ENCODE measurements at regions not wholly inside any gene's neighbourhood (a gene's known extent, or its start where the extent isn't known, plus 50 kb on each side); places are given as distances from the start of the nearest gene placed in this dataset.
"Not testable (repeated sequence)": the region's sequence is repeated elsewhere in the genome, so short reads cannot be mapped to it uniquely, and the experiment has no call there.

DNA sequence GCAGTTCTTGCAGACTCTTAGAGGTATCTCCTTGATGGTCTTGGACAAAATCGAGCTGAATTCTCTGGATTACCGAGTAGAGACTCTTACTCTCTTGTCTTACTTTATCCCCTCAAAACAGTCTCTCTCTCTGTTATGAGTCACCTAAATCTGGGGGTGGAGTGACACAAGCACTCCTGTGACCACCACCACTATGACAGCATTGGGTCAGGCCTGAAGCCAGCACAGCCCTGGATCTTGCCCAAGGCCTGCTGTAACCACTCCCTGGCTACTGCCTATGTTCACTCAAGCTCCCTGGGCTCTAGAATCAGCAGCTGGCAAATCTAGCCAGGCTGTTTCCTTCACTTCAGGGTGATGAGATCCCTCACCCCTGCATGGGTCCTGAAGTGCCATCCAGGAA, 662.5 kb downstream of the LUZP2 start:
- DNase-seq (ENCODE audit: low spot score), result no peak

DNA sequence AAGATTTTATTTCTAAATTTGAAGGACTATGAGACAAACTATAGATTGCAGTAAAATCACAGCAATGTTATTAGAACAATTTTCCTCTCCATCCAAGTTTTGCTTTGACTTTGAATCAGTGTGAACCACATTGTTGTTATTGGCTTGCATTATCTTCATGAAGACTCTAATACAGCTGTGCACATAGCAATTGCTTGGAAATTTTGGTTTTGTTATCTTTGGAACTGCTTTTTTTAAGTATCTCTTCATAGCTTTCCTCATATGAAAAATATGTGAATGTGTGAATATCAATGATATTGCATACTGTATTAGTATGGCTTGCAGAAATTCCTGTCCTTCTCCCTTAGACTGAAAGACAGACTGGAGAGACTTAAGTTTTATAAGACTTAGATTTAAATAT, 666.6 kb downstream of the LUZP2 start:
- DNase-seq (ENCODE audit: low spot score), result no peak

DNA sequence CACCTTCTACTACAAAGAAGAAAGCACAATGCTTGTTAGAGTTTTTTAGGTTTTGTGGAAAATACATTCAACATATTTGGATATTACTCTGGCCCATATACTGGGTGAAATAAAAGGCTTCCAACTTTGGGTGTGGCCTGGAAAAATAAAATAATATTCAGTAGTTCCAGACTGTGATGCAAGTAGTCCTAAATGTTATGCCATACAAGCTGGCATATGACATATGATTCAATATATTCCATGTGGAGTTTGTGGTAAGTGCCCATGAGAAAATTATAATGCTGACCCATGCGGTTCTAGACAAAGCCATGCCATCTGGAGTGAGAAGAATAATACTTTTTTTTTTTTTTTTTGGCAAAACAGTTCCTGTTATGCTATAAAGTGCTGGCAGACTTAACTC, 683.3 kb downstream of the LUZP2 start:
- no peak for DNase-seq (ENCODE audit: low spot score)

DNA sequence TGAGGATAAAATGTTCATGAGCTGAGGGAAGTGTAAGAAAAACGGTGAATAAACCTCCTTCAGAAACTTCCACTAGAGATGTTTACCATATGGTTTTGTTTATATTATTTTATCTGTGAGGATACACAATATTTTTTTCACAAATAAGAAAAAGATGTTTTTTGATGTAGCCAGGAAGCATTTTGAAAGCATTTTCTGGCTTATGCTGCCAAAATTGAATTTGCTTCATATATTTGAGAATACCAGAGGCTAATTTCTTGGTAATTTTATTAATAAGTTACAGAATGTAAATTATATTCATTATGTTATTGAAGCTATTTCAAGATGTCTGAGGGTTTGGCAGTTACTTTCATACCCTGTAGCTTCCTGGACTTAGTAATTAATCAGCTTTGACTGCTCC, 686.6 kb downstream of the LUZP2 start:
- DNase-seq (ENCODE audit: low spot score), result no peak

DNA sequence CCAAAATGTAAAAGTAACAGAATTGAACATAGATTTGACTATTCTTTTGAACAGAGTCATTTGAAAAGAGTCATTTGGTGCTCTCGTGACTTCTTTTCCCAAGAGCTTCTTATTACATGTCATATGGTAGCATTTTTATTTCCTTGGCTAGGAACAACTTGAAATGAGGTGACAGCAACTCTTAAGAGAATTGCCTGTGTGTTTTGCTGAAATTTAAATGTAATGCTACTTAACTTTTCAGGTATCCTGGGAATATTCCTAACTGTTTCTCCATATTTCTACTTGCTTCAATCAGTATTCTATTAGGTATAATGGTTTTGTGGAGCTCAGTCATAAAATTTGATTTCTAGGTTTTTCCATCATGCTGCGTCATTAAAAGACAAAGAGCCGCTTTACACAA, 700.7 kb downstream of the LUZP2 start:
- DNase-seq (ENCODE audit: low spot score), result no peak

DNA sequence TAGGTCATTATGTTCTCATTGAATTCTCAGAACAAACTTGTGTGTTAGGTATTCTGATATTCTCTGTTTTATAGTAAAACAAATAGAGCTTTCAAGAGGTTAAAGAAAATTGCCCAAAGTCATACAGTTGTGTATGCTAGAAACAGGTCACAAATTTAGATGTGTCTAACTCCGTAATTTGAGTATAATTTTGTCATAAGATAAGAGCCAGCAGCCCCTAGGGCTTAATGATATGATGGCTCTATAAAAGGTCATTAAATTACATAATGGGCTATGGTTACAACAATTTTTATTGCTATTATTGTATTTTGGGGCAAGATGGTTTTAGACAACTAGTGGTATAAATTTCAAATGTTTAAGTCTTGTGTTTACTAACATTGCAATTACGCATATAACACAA, 701.9 kb downstream of the LUZP2 start:
- DNase-seq (ENCODE audit: low spot score), result no peak

DNA sequence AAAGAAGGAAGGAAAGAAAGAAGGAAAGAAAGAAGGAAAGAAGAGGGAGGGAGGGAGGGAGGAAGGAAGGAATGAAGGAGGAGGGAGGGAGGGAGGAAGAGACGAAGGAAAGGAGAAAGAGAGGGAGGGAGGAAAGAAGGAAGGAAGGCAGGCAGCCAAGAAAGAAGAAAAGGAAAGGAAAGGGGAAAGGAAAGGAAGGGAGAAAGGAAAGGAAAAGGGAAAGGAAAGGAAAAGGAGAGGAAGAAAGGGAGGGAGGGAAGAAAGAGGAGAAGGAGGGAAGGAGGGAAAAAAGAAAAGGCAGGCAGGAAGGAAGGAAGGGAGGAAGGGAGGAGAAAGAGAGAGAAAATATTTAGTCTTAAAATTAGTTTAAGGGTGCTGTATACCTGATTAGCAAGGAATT, 704.1 kb downstream of the LUZP2 start:
- DNase-seq (ENCODE audit: low spot score), result no peak

DNA sequence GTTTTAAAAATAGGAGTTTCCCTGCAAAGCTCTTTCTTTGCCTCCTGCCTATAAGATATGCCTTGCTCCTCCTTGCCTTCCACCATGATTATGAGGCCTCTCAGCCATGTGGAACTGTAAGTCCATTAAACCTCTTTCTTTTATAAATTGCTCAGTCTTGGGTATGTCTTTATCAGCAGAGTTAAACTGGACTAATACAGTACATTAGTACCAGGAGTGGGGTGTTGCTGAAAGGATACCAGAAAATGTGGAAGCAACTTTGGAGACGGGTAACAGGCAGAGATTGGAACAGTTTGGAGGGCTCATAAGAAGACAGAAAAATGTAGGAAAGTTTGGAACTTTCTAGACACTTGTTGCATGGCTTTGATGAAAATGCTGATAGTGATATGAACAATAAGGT, 709.9 kb downstream of the LUZP2 start:
- no peak for DNase-seq (ENCODE audit: low spot score)

DNA sequence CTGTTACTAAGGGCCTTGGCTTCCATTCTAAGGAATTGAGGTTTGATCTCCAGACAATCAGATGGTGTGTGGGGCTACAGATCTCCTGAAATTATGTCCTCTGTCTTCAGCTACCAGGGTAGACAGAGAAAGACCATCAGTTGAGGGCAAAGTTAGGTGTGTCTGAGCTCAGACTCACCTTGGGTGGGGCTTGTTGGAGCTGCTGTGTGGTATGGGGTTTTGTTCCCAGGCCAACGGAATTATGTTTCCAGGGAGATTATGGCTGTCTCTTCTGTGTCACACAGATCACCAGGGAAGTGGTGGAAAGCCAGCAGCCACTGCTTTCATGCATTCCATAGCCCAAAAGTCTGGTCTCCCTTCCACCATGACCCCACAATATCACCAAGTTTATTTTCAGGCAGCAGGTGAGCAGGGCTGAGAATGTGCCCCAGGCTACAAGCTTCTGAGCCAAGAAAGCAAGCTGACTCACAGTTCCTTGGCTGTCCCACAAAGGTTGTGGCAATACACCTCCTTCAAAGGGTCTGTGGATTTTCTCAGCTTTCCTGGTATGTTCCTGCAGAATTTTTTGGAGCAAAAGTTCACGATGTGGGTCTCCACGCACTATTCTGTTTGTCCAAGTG, 714.9 kb downstream of the LUZP2 start:
- no peak for DNase-seq (ENCODE audit: low spot score)

DNA sequence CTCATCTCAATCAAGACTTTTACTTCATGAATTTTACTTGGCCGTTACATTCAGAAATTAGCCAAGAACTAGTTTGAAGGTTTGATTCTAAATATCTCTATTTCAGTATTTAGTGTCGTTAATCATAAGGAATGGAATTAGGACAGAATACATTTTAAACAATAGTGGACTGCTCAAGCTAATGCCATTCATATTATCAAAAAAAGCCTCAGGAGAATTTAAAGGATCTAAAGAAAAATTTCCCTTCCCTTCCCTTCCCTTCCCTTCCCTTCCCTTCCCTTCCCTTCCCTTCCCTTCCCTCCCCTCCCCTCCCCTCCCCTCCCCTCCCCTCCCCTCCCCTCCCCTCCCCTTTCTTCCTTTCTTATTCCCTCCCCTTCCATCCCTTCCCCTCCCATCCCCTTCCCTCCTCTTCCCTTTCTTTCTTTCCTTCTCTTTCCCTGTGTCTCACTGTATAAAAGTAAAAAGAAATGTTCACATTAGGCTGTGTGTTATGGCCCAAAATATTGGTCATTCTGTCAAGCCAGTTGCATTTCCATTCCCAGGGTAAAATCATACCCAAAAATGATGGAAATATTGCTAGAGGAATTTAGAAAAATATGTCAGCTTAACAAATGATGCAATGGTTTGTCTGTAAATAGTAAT, 717.8 kb downstream of the LUZP2 start:
- DNase-seq (ENCODE audit: low spot score), result no peak

DNA sequence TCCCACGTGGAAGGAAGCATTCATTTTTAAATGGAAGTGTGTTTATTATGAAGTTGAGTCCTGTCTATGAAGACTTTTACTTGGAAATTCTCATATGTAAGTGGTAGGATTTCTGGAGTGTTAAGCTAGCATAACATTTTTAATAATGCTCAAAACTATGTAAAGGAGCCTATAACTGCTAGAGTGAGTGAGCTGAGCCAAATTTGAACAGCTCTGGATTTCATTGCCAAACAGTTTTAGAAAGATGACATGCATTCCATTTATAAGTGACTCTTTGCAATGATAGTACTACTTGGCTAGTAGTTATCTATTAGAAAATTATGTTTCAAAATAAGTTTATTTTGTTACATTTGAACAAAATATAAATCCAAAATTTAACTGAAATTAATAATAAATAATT, 721.2 kb downstream of the LUZP2 start:
- no peak for DNase-seq (ENCODE audit: low spot score)

DNA sequence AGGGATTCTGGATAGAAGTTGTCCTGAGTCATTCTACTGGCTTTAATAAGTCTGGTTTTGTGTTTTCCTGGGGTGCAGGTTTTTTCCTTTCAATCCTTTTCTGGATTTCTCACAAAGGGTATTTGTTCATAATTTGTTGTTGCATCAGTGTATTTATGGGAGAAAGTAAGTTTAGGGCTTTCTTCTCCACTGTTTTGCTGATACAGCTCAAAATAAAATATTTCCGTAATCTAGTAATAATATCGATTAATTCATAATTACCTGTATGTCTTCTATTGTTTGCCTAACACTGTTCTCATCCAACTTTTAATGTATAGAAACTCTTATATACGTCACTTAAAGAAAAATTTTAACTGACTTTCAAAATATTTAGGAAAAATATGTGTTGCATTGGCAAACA, 728.2 kb downstream of the LUZP2 start:
- no peak for DNase-seq (ENCODE audit: low spot score)

DNA sequence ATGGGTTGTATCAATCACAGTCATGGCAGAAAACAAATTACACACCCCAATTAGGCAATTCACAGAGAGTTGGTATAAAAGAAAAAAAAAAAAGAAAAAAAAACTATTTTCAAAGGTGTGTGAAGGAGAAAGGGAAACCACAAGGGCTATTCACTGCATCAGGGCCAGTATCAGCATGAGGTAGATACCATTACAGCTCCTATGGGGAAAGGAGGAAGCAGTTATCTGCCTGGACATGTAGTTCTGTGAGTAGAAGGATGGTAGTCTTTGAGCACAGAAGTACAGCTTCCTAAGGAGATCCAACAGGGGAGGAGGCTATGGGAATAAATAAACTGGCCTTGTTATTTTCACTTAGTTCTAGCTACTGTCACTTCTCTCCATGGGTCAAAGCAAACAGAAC, 746.1 kb downstream of the LUZP2 start:
- DNase-seq (ENCODE audit: low spot score), result no peak

DNA sequence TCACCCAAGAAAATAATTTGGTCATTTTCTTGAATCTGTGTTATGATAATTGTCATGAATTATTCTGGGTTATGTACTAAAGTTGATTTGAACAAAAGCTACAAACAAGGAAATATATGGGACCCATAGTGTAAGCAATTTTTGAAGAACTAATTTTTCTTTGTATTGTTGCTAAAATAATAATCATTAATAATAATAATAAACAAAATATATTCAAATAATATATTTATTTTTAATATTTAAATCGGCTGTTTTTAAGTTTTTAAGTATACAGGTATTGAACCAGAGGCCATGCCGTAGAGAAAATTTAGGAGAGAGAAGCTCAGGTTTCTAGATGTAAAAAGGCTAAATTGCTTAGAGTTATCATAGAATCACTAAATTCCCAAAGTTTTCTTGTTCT, 747.3 kb downstream of the LUZP2 start:
- DNase-seq (ENCODE audit: low spot score), result no peak

DNA sequence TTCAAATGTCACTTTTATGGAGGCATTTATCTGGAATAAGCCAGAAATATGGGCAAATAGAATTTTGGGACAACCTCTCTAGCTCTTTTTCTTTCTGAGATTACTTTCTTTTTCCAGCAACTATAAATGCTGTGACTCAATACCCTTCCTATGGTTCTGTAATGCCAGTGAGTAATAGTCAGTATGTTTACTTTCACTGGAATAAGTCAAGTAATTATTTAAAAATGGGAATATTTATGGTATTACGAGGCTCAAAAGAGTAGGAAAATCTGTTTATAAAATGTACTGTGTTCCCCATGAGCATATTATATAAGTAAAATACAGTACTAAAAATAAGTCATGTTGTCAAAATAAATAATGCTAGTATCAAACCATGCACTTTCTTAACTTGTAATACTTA, 750.5 kb downstream of the LUZP2 start:
- DNase-seq (ENCODE audit: low spot score), result no peak

DNA sequence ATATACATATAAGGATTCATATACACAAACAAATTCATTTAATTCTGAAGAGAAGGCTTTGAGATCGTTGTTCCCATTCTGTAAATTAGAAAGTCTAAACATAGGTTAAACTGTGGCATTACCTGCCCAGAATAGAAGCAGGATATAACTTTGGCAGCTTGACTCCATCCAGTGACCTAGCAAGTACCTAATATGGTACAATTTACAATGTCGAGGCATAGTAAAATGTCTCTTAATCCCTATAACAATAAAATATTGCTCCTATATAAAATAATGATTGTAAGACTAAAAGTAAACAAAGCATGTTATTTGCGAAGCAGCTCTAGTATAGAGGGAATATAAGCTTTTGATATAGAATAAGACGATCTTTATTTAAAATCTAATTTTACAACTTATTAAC, 756.0 kb downstream of the LUZP2 start:
- DNase-seq (ENCODE audit: low spot score), result no peak

DNA sequence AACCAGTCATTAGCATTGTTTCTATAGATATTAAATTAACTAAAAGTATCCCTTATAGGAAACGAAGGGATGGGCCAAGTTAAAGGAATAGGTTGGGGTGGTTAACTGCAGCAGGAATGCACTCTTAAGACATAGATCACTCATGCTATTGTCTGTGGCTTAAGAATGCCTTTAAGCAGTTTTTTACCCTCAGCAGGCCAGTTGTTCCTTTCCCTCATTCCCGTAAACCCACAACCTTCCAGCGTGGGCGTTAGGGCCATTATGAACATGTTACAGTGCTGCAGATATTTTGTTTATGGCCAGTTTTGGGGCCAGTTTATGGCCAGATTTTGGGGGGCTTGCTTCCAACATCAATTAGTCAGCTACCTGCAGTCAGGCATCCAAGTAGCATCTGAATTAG, 767.0 kb downstream of the LUZP2 start:
- DNase-seq (ENCODE audit: low spot score), result not testable (repeated sequence)

DNA sequence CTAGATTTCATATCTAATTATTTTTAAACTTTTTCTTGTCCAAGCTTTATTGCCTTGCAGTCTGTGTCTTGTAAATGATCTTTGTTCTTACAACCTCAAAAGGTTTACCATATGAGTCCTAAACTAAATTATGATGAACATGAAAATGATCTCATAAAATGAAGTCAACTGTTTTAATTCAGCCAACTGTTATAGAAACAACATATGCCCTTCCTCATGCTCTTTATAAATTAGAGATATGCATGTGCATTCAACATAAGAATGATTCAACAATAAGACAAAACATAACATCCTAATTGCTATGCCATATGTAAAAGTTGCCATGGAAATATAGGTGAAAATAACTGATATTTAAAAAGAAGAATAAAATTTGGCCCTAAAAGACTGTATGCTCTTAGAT, 774.4 kb downstream of the LUZP2 start:
- no peak for DNase-seq (ENCODE audit: low spot score)

DNA sequence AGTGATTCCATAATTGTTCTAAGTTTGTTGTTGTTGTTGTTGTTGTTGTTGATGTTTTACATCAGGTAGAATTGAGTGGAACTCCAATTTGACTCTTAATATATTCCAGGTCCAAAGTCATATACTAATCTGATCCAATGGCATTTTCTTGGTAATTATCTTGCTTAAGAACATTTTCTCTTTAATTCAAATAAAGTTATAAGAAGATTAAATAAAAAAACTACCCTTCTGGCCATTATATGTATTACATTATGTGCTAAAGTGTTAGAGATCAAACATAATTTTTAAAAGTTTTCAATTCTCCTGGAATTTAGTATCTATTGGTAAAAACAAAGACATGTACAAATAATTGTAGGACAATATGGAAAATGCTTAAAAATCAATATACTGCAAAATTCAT, 775.4 kb downstream of the LUZP2 start:
- DNase-seq (ENCODE audit: low spot score), result no peak

DNA sequence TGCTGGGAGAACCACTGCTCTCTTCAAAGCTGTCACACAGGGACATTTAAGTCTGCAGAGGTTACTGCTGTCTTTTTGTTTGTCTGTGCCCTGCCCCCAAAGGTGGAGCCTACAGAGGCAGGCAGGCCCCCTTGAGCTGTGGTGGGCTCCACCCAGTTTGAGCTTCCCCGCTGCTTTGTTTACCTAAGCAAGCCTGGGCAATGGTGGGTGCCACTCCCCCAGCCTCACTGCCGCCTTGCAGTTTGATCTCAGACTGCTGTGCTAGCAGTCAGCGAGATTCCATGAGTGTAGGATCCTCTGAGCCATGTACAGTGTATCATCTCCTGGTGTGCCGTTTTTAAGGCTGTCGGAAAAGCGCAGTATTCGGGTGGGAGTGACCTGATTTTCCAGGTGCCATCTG, 784.0 kb downstream of the LUZP2 start:
- DNase-seq (ENCODE audit: low spot score), result not testable (repeated sequence)

DNA sequence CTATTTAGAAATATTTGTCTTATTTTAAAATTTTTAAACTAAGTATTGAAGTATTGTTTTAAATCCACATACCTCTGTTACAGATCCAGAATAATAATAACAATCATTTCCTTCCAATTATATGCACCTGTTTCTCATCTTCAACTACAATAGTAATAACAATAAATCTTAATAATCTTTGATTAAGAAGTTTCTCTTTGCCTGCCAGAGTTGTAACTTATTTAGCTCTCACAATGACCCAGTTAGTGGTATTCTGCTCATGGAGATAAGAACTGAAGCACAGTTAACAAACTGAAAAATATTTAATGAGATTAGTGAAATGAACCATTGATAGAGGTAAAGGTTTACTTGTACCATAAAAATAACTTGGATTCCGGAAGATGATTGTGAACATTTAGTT, 796.3 kb downstream of the LUZP2 start:
- no peak for DNase-seq (ENCODE audit: low spot score)

DNA sequence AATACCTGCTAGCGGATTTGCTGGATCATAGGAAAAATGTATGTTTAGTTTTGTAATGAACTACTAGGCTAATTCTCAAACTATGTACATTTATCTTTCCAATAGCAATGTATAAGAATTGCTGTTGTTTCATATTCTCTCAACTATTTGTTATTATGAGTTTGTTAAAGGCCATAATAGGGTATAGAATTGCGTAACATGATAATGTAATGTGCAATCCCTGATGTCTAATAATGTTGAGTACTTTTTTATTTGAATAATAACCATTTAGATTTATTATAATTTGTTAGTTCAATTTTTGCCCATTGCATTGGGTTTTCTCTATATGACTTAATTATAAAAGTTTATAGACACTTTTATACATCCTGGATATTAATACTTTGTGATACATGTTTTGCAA, 801.6 kb downstream of the LUZP2 start:
- no peak for DNase-seq (ENCODE audit: low spot score)

DNA sequence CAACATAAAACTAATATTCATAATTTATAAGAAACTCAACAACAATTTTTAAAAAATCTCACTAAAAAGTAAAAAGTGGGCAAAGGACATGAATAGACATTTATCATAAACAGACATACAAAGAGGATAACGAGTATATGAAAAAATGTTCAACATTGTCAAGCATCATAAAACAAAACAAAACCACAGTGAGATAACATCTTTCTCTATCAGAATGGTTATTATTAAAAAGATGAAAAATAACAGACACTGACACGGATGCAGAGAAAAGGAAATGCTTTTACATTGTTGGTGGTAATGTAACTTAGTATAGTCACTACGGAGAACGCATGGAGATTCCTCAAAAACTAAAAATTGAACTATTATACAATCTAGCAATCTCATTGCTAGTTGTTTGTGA, 813.0 kb downstream of the LUZP2 start:
- DNase-seq (ENCODE audit: low spot score), result no peak

DNA sequence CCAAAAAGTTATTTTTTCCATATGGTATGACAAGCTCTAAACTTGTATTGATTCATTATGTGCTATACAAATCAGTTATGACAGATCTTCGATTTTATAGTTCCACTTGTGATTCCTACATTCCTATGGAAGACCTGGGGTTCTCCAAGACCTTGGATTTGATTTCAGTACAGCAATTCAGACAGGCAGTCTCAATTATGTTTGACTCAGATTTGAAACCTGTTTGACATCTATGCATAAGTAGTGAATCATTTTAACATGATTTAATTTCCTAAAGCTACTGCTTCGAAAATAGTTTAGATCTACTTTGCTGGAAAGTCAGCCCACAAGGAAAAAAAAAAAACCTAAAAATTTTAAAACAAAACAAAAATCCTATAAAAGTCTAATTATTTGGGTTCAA, 820.4 kb downstream of the LUZP2 start:
- DNase-seq (ENCODE audit: low spot score), result no peak

DNA sequence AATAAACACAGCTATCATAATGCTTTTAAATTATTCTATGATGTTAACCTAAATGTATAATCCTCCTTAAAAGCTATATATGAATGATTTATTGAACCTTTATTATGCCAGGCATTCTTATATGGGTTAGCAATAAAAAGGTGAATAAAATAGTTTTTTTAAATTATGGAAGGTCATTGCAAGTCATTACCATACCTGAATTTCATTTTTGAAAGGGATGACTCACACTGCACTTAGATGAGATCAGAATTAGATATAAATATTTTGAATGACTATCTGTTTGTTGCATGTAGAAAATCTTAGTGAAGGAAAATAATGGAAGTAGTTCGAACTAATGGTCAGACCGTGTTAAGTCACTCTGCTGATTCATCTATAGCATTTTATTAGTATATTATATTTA, 822.3 kb downstream of the LUZP2 start:
- DNase-seq (ENCODE audit: low spot score), result no peak

All from CD4-positive, alpha-beta T cell treated with Interleukin-15 for 4 hours (primary cell).